Activated naive CD8-positive, alpha-beta T cell treated with anti-CD3 and anti-CD28 coated beads, Interleukin-2, amount 50 U/mL, for 16 hours (primary cell): ENCODE measurements at regions not wholly inside any gene's neighbourhood (a gene's known extent, or its start where the extent isn't known, plus 50 kb on each side); places are given as distances from the start of the nearest gene placed in this dataset.
"Not testable (repeated sequence)": the region's sequence is repeated elsewhere in the genome, so short reads cannot be mapped to it uniquely, and the experiment has no call there.

Experiments
- DNase-seq: peaks from one replicate; pipeline ENCODE4 v3.0.0-alpha.2; 2020; ENCODE audit warnings: low read depth, low spot score

GRCh38 chr1:101124405-101124804, 98.8 kb upstream of the DPH5 start:
- DNase-seq, result no peak

GRCh38 chr1:101123904-101124303, 98.3 kb upstream of the DPH5 start:
- not testable (repeated sequence) for DNase-seq

GRCh38 chr1:101122452-101123166, 97.0 kb upstream of the DPH5 start:
- DNase-seq, result no peak

GRCh38 chr1:101121975-101122374, 96.4 kb upstream of the DPH5 start:
- DNase-seq, result no peak

- no peak for DNase-seq
These were observed 95.9 kb upstream of the DPH5 start for GRCh38 chr1:101121504-101121903.

- no peak for DNase-seq
These were observed 95.3 kb upstream of the DPH5 start for GRCh38 chr1:101120868-101121267.

- no peak for DNase-seq
These were observed 93.7 kb upstream of the DPH5 start for GRCh38 chr1:101119289-101119688.

GRCh38 chr1:101116006-101116405, 90.4 kb upstream of the DPH5 start:
- no peak for DNase-seq

- DNase-seq, result no peak
These were observed 89.5 kb upstream of the DPH5 start for GRCh38 chr1:101115112-101115511.

- not testable (repeated sequence) for DNase-seq
These were observed 88.5 kb upstream of the DPH5 start for GRCh38 chr1:101114128-101114527.

- peak; percentile 25 for DNase-seq
These were observed 86.6 kb upstream of the DPH5 start for GRCh38 chr1:101112051-101112780.

GRCh38 chr1:101111461-101111860, 85.9 kb upstream of the DPH5 start:
- DNase-seq, result no peak

GRCh38 chr1:101109791-101110190, 84.2 kb upstream of the DPH5 start:
- DNase-seq, result no peak

GRCh38 chr1:101108111-101108500, 82.5 kb upstream of the DPH5 start:
- no peak for DNase-seq

GRCh38 chr1:101107496-101108110, 82.0 kb upstream of the DPH5 start:
- DNase-seq, result no peak

GRCh38 chr1:101105877-101106276, 80.3 kb upstream of the DPH5 start:
- no peak for DNase-seq

- no peak for DNase-seq
These were observed 77.0 kb upstream of the DPH5 start for GRCh38 chr1:101102426-101103156.

GRCh38 chr1:101101360-101101759, 75.8 kb upstream of the DPH5 start:
- no peak for DNase-seq

- no peak for DNase-seq
These were observed 75.1 kb upstream of the DPH5 start for GRCh38 chr1:101100674-101101073.

GRCh38 chr1:101098907-101099306, 73.3 kb upstream of the DPH5 start:
- DNase-seq, result no peak

- no peak for DNase-seq
These were observed 72.7 kb upstream of the DPH5 start for GRCh38 chr1:101098327-101098726.
